ENCODE measurements at regions not wholly inside any gene's neighbourhood (a gene's known extent, or its start where the extent isn't known, plus 50 kb on each side); places are given as distances from the start of the nearest gene placed in this dataset.

DNA sequence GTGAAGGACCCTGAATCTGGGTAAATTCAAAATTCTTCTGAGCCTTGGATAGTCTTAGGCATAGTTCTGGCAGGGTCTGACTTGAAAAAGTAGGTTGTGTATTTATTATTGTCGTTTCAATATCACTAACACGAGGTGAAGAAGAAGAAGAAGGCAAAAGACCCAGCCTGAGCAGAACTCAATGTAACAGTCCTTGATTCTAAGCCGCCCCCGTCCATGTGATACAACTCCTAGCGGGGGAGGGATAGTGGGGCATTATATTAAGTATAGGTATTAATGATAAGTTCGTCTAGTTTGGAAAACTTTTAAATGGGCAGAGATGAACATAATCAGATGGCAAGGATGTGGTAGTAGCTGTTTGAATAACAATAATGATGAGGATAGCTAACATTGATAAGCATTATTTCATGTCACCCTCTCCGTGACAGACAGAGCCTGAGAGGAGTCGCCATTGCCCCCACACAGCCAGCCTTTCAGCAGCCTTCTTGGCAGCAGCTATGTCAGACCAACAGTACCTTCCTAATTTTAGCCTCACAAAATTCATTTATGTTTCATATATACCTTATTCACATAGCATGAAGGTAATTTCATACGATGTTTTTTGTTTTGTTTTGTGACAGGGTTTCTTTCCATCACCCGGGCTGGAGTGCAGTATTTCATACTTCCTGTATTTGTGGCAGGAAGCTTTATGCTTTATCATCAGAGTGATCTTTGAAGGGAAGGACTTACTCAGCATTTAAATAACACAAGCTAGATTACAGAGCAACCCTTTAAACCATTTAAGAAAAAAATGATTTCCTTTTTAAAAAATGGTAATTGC, 64.4 kb upstream of the NPAS1 start:
- ATAC-seq (ENCODE audit: insufficient read depth, low read depth) (peak; percentile 90), DNase-seq (peak; percentile 43)
- H3K4me2 ChIP-seq (ENCODE audit: insufficient read depth, low read length) = peak overlapping the region; percentile 99
- H3K9me3 ChIP-seq (ENCODE audit: insufficient read depth, low read length, severe bottlenecking) = no peaks in the 10 kb centered on the region
- peak overlapping the region; percentile 47 to 77 for H3K4me3 ChIP-seq (ENCODE audit: low read depth in 1 of 2, low read length in 2 of 2)
- no peaks in the 10 kb centered on the region for H3K27me3 ChIP-seq (ENCODE audit: insufficient read depth, low read length, poor library complexity)
- H3K36me3 ChIP-seq (ENCODE audit: insufficient read depth, low read length) = peaks cover 20% of the 10 kb centered on the region
- H3K4me1 ChIP-seq (ENCODE audit: insufficient read depth, low read length) = peaks cover 54% of the 10 kb centered on the region
- peaks cover 41% of the 10 kb centered on the region for H4K20me1 ChIP-seq (ENCODE audit: insufficient read depth, low read length)
- H3K27ac ChIP-seq (ENCODE audit: low read length) = peak overlapping the region; percentile 91
- peak overlapping the region; percentile 50 for H3K9ac ChIP-seq (ENCODE audit: low read depth, low read length)
- peaks cover 77% of the 10 kb centered on the region for H3K79me2 ChIP-seq (ENCODE audit: insufficient read depth, low read length)
- no peak for TF ChIP-seq EZH2 (IDR thresholded peaks at IDR 0.05; ENCODE audit: borderline replicate concordance, low read depth, low read length, severe bottlenecking)
- no peak for TF ChIP-seq CTCF (IDR thresholded peaks at IDR 0.05; ENCODE audit: borderline replicate concordance, extremely low read depth, low read length, poor library complexity, severe bottlenecking)
- peak overlapping the region; percentile 73 for H2AFZ ChIP-seq (ENCODE audit: low read depth, low read length)

DNA sequence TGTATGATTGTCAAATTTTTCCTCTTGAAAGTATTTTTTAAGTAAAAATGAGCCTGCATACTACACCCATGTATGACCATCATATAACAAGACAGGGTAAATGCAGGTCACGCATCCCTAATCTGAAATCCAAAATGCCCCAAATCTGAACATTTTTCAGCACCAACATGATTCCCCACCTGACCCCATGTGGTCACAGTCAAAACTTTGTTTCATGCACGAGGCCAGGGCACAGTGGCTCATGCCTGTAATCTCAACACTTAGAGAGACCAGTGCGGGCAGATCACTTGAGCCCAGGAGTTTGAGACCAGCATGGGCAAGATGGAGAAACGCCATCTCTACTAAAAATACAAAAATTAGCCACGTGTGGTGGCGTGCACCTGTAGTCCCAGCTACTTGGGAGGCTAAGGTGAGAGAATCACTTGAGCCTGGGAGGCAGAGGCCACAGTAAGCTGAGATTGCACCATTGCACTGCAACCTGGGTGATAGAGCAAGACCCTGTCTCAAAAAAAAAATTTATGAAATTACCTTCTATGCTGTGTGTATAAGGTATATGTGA, 63.7 kb upstream of the NPAS1 start:
- Histone ChIP-seq H3K4me1 (ENCODE audit: insufficient read depth, low read length) (peaks cover 54% of the 10 kb centered on the region), H3K4me2 (ENCODE audit: insufficient read depth, low read length) (peak overlapping the region; percentile 99), H3K9ac (ENCODE audit: low read depth, low read length) (peak overlapping the region; percentile 50; the same call in 1 of the 2 replicates), H3K9me3 (ENCODE audit: insufficient read depth, low read length, severe bottlenecking) (no peaks in the 10 kb centered on the region), H3K4me3 (ENCODE audit: low read depth in 1 of 2, low read length in 2 of 2) (peak overlapping the region in 1 of 2 experiments; percentile 77; a peak in 1 of 4 replicates), H2AFZ (ENCODE audit: low read depth, low read length) (no peak overlapping the region), H4K20me1 (ENCODE audit: insufficient read depth, low read length) (peaks cover 36% of the 10 kb centered on the region), H3K79me2 (ENCODE audit: insufficient read depth, low read length) (peaks cover 74% of the 10 kb centered on the region), H3K27ac (ENCODE audit: low read length) (peak overlapping the region; percentile 91), H3K27me3 (ENCODE audit: insufficient read depth, low read length, poor library complexity) (no peaks in the 10 kb centered on the region), H3K36me3 (ENCODE audit: insufficient read depth, low read length) (peaks cover 20% of the 10 kb centered on the region)
- TF ChIP-seq EZH2 (IDR thresholded peaks at IDR 0.05; ENCODE audit: borderline replicate concordance, low read depth, low read length, severe bottlenecking) (no peak), CTCF (IDR thresholded peaks at IDR 0.05; ENCODE audit: borderline replicate concordance, extremely low read depth, low read length, poor library complexity, severe bottlenecking) (no peak)
- peak; percentile 16; the same call in 2 of the 3 replicates for ATAC-seq (ENCODE audit: insufficient read depth, low read depth)
- DNase-seq = peak; percentile 14

DNA sequence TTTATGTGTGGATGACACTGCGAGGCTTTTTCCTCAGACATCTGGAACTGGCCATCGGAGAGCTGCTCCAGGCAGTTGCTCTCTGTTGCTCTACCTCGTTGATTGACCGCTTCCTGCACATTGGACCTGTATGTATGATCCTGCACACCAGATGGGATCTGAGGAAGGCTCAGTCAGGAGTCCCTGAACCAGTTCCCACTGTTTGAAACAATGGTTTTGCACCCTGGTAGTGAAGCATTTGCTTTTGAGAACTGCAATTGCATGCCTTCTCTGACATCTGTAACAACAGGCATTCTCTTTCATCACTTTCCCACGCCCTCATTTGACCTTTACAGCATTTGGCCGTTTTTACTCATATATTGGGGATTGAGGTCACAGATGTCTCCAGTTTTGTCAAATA, 61.1 kb upstream of the NPAS1 start:
- Histone ChIP-seq H3K36me3 (ENCODE audit: insufficient read depth, low read length) (peaks cover 13% of the 10 kb centered on the region; the same call in 1 of the 2 replicates), H4K20me1 (ENCODE audit: insufficient read depth, low read length) (peaks cover 44% of the 10 kb centered on the region), H3K79me2 (ENCODE audit: insufficient read depth, low read length) (peaks cover 66% of the 10 kb centered on the region), H3K4me2 (ENCODE audit: insufficient read depth, low read length) (no peak overlapping the region), H2AFZ (ENCODE audit: low read depth, low read length) (no peak overlapping the region), H3K4me3 (ENCODE audit: low read depth in 1 of 2, low read length in 2 of 2) (no peak overlapping the region), H3K27ac (ENCODE audit: low read length) (peak overlapping the region; percentile 22), H3K27me3 (ENCODE audit: insufficient read depth, low read length, poor library complexity) (no peaks in the 10 kb centered on the region), H3K4me1 (ENCODE audit: insufficient read depth, low read length) (peaks cover 42% of the 10 kb centered on the region), H3K9me3 (ENCODE audit: insufficient read depth, low read length, severe bottlenecking) (no peaks in the 10 kb centered on the region), H3K9ac (ENCODE audit: low read depth, low read length) (no peak overlapping the region)
- TF ChIP-seq CTCF (IDR thresholded peaks at IDR 0.05; ENCODE audit: borderline replicate concordance, extremely low read depth, low read length, poor library complexity, severe bottlenecking) (no peak), EZH2 (IDR thresholded peaks at IDR 0.05; ENCODE audit: borderline replicate concordance, low read depth, low read length, severe bottlenecking) (no peak)
- DNase-seq (no peak), ATAC-seq (ENCODE audit: insufficient read depth, low read depth) (no peak)
